Keratinocyte (primary cell): ENCODE measurements at regions not wholly inside any gene's neighbourhood (a gene's known extent, or its start where the extent isn't known, plus 50 kb on each side); places are given as distances from the start of the nearest gene placed in this dataset.

Source experiments
- DNase-seq: peaks from one replicate; pipeline ENCODE4 v3.0.0-alpha.2; 2011; ENCODE audit warnings: low read depth, missing footprints, low spot score
- FAIRE-seq: peaks from 2 replicates; lab custom pipeline; 2011; peaks lifted over from hg19 to GRCh38; lab: Jason Lieb, UNC
- H2AFZ ChIP-seq: 2 replicates; pipeline ENCODE4 v1.6.0; 2012; ENCODE audit warnings: low read length, control low read depth, inconsistent platforms; ENCODE audit not compliant: control insufficient read depth
- H3K27ac ChIP-seq: 2 replicates; pipeline ENCODE4 v1.5.1; 2011; ENCODE audit warnings: low read length; ENCODE audit not compliant: control insufficient read depth, insufficient read depth
- H3K27me3 ChIP-seq: 3 replicates; pipeline ENCODE4 v1.6.0; 2011; ENCODE audit warnings: low read length; ENCODE audit not compliant: control insufficient read depth, insufficient read depth; ENCODE audit errors: extremely low read depth
- H3K36me3 ChIP-seq, 2 experiments: 2 replicates in 1 of 2; 3 replicates in 1 of 2; pipeline ENCODE4 v1.5.1; 2011; ENCODE audit warnings: low read length in 2 of 2, mild to moderate bottlenecking in 1 of 2; ENCODE audit not compliant: control insufficient read depth in 2 of 2, insufficient read depth in 2 of 2; ENCODE audit errors: extremely low read depth in 1 of 2
- H3K4me1 ChIP-seq: 3 replicates; pipeline ENCODE4 v1.5.1; 2011; ENCODE audit warnings: low read length; ENCODE audit not compliant: control insufficient read depth, insufficient read depth; ENCODE audit errors: extremely low read depth
- H3K4me2 ChIP-seq: 3 replicates; pipeline ENCODE4 v1.6.0; 2011; ENCODE audit warnings: low read depth, low read length; ENCODE audit not compliant: control insufficient read depth, insufficient read depth; ENCODE audit errors: extremely low read depth
- H3K4me3 ChIP-seq, 3 experiments: fragments of 200-600 bp in 1 of 3; sonication (generic) in 1 of 3; 2 replicates in 2 of 3; 3 replicates in 1 of 3; pipeline ENCODE4 v1.5.1; 2011 to 2016; ENCODE audit warnings: low read length in 3 of 3, mild to moderate bottlenecking in 3 of 3, control low read depth in 2 of 3, inconsistent platforms in 1 of 3, low read depth in 1 of 3, mixed read lengths in 1 of 3, mixed run types in 1 of 3, moderate library complexity in 1 of 3; ENCODE audit not compliant: control insufficient read depth in 2 of 3, insufficient read depth in 2 of 3; ENCODE audit errors: extremely low read depth in 1 of 3
- H3K79me2 ChIP-seq: 2 replicates; pipeline ENCODE4 v1.6.0; 2012; ENCODE audit warnings: low read length; ENCODE audit not compliant: control insufficient read depth, insufficient read depth
- H3K9ac ChIP-seq: 3 replicates; pipeline ENCODE4 v1.6.0; 2011; ENCODE audit warnings: low read length; ENCODE audit not compliant: control insufficient read depth, insufficient read depth; ENCODE audit errors: extremely low read depth
- H3K9me1 ChIP-seq: 3 replicates; pipeline ENCODE4 v1.6.0; 2011; ENCODE audit warnings: low read length; ENCODE audit not compliant: control insufficient read depth, insufficient read depth; ENCODE audit errors: extremely low read depth
- H3K9me3 ChIP-seq: 2 replicates; pipeline ENCODE4 v1.5.1; 2012; ENCODE audit warnings: low read depth, low read length; ENCODE audit not compliant: control insufficient read depth
- H4K20me1 ChIP-seq: 3 replicates; pipeline ENCODE4 v1.6.0; 2011; ENCODE audit warnings: low read length; ENCODE audit not compliant: control insufficient read depth, insufficient read depth; ENCODE audit errors: extremely low read depth
- CTCF ChIP-seq, 3 experiments: IDR thresholded peaks in 1 of 3; conservative IDR thresholded peaks in 1 of 3; optimal IDR thresholded peaks in 1 of 3; 2 replicates in 2 of 3; 3 replicates in 1 of 3; pipeline versions ENCODE3 to v1.5.1; 2011; ENCODE audit warnings: low read length in 3 of 3, mild to moderate bottlenecking in 3 of 3, moderate library complexity in 2 of 3, control low read depth in 1 of 3, inconsistent platforms in 1 of 3; ENCODE audit not compliant: insufficient read depth in 2 of 3; ENCODE audit errors: extremely low read depth in 1 of 3
- EZH2 ChIP-seq: IDR thresholded peaks from one replicate; pipeline ENCODE4 v1.6.1; 2012; ENCODE audit warnings: inconsistent platforms, mild to moderate bottlenecking, low read length, moderate library complexity
- dilution Hi-C: fragments of 300-500 bp; cut with MboI; formaldehyde crosslinking; loops from one replicate; pipeline ENCODE4 v1.7.0; 2020; ENCODE audit warnings: low sequenced_read_pairs; ENCODE audit not compliant: extremely low pct_ligation_motif_present

GRCh38 chr16:54204756-54205155, 81.8 kb downstream of the IRX3 start:
- H3K4me1 ChIP-seq = no peaks in the 10 kb centered on the region
- dilution Hi-C loops = no loop called here
- no peak for TF ChIP-seq CTCF (optimal IDR thresholded peaks at IDR 0.05 in 1 of 3, IDR thresholded peaks at IDR 0.05 in 1 of 3, conservative IDR thresholded peaks at IDR 0.05 in 1 of 3; ENCODE audit: extremely low read depth in 1 of 3, insufficient read depth in 2 of 3, low read length in 3 of 3)
- TF ChIP-seq EZH2 = no peak
- DNase-seq (no peak), FAIRE-seq (no peak)
- no peaks in the 10 kb centered on the region for H3K9me3 ChIP-seq
- H3K36me3 ChIP-seq = no peaks in the 10 kb centered on the region
- no peaks in the 10 kb centered on the region for H3K79me2 ChIP-seq
- H4K20me1 ChIP-seq = no peaks in the 10 kb centered on the region
- no peak overlapping the region for H3K27ac ChIP-seq
- no peaks in the 10 kb centered on the region for H3K9me1 ChIP-seq
- no peak overlapping the region for H3K9ac ChIP-seq
- peaks cover 24% of the 10 kb centered on the region for H3K27me3 ChIP-seq
- no peak overlapping the region for H2AFZ ChIP-seq
- H3K4me2 ChIP-seq = no peak overlapping the region
- H3K4me3 ChIP-seq = no peak overlapping the region

GRCh38 chr16:54203851-54204505, 82.6 kb downstream of the IRX3 start:
- Histone ChIP-seq H3K4me3 (no peak overlapping the region), H4K20me1 (no peaks in the 10 kb centered on the region), H3K9me1 (no peaks in the 10 kb centered on the region), H3K36me3 (no peaks in the 10 kb centered on the region), H3K9ac (no peak overlapping the region), H3K9me3 (no peaks in the 10 kb centered on the region), H3K4me2 (no peak overlapping the region), H2AFZ (no peak overlapping the region), H3K27me3 (peaks cover 23% of the 10 kb centered on the region), H3K79me2 (no peaks in the 10 kb centered on the region), H3K27ac (no peak overlapping the region), H3K4me1 (no peaks in the 10 kb centered on the region)
- dilution Hi-C loops = no loop called here
- FAIRE-seq (no peak), DNase-seq (no peak)
- TF ChIP-seq EZH2 = no peak
- TF ChIP-seq CTCF (optimal IDR thresholded peaks at IDR 0.05 in 1 of 3, IDR thresholded peaks at IDR 0.05 in 1 of 3, conservative IDR thresholded peaks at IDR 0.05 in 1 of 3; ENCODE audit: extremely low read depth in 1 of 3, insufficient read depth in 2 of 3, low read length in 3 of 3) = no peak
